GM19035 (cell line): ENCODE measurements at regions not wholly inside any gene's neighbourhood (a gene's known extent, or its start where the extent isn't known, plus 50 kb on each side); places are given as distances from the start of the nearest gene placed in this dataset.

Experiments used
- ATAC-seq: cut with Tn5 transposase; IDR thresholded peaks from one replicate; pipeline ENCODE4 v1.9.1; 2021; ENCODE audit not compliant: unreplicated experiment

GRCh38 chr9:129349665-129349947 lies 171.5 kb upstream of the IER5L start:
- no peak for ATAC-seq

GRCh38 chr9:129348890-129349664 lies 171.0 kb upstream of the IER5L start:
- no peak for ATAC-seq

DNA sequence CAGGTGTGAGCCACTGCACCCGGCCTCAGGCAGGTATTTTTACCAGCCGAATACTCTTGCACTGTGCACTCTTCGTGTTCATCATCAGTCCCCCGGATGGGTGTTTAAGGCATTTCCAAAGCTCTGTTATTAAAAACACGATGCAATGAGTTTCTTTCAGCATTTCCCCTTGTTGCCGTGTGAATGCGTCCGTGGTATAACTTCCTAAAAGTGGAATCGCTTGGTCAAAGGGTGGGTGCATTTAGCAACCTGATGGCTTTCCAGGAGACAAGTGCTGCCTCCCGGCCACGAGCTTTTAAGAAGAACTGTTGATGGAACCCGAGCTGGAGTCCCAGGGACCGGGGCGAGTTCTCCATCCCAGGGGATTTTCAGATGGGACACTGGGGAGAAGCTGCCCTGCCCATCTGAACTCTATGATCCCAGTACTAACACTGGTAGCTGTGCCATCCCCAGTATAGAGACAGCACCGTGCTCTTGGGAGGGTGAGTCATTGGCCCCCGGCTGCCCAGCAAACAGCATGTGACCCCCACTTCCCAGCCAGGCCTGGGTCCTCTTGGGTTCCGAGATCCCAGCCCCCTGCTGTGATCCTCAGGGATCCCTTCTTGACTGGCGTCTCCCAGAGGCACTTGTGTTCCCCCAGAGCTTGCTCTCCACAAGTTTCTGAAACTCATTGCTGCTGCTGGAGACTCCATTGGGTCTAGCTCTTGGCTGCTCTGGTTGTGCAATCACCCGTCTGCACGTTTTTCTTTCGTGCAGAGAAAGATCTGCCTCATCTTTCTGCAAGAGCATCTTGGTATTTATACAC lies 169.5 kb upstream of the IER5L start:
- ATAC-seq: no peak

- ATAC-seq: no peak
Measured at GRCh38 chr9:129346046-129346445, 168.0 kb upstream of the IER5L start.

DNA sequence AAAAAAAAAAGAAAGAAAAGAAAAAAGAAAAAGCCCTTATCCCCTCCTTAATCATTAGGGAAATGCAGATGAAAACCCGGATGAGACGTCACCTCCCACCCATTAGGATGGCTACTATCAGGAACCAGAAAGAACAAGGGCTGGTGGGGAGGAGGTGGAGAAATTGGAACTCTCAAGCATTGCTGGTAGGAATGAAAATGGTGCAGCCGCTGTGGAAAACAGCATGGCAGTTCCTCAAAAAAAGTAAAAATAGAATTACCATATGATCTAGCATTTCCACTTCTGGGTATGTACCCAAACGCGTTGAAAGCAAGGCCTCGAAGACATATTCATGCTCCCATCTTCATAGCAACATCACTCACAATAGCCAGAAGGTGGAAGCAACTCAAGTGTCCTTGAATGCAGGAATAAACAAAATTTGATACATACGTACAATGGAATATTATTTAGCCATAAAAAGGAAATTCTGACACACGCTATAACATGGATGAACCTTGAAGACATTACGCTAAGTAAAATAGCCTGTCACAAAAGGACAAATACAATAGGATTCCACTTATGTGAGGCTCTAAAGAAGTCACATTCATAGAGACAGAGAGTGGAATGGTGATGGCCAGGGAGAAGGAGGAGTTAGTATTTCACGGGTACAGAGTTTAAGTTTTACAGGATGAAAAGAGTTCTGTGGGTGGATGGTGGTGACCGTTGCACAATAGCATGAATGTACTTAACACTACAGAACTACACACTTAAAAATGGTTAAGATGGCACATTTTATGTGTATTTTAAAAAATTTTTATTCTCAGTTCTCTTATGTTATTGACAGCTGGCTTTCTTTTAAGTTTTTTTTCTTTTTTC lies 166.8 kb upstream of the IER5L start:
- ATAC-seq: no peak

GRCh38 chr9:129343424-129344375 lies 165.6 kb upstream of the IER5L start:
- ATAC-seq: no peak

GRCh38 chr9:129342591-129343423 lies 164.7 kb upstream of the IER5L start:
- no peak for ATAC-seq

- ATAC-seq: no peak
Measured at GRCh38 chr9:129341987-129342348, 163.9 kb upstream of the IER5L start.

- no peak for ATAC-seq
Measured at GRCh38 chr9:129341171-129341986, 163.3 kb upstream of the IER5L start.

- no peak for ATAC-seq
Measured at GRCh38 chr9:129340427-129341170, 162.5 kb upstream of the IER5L start.

DNA sequence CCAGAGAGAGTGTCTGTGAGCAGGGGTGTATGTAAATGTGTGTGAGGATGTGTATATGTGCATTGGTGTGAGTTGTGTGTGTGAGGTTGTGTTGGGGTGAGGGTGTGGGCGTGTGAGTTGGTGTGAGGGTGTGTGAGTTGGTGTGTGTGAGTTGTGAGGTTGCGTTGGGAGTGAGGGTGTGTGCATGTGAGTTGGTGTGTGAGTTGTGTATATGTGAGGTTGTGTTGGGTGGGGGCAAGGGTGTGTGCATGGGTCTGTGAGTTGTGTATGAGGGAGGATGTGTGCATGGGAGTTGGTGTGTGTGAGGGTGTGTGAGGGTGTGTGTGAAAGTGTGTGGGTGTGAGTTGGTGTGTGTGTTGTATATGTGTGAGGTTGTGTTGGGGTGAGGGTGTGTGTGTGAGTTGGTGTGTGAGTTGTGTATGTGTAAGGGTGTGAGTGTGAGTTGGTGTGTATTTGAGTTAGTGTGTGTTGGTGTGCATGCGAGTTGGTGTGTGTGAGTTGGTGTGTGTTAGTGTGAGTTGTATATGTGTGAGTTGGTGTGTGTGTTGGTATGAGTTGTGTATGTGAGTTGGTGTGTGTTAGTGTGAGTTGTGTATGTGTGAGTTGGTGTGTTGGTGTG lies 161.6 kb upstream of the IER5L start:
- no peak for ATAC-seq

DNA sequence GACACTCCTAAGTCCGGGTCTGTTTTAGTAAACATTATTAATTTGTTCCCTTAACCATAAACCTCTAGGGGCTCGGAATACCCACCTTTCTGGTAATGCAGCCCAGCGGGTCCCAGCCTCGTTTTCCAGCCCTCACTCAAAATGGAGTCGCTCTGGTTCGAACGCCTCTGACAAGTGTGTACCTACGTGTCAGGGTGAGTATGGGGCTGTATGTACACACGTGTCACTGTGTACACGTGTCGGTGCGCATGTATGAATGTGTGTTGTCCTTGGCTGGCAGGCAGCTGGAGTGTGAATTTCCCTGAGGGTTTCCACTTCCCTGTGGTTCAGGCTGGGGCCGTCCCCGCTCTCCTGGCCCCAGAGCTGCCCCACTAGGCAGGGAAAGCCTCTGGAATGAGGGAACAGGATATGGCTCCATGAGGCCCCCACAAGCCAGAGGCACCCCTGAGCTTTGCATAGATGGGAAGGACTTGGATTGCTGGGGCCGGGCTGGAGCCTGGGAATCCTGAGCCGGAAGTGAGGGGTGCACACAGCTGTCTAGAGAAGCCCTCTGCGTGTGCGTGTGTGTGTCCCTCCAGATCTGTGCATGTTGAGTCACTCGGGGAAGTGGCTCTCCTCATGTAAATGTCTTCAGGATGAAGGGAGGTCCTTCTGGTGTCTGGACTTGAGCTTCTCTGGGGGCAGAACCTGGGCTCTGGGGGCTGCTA lies 160.8 kb upstream of the IER5L start:
- ATAC-seq: no peak

DNA sequence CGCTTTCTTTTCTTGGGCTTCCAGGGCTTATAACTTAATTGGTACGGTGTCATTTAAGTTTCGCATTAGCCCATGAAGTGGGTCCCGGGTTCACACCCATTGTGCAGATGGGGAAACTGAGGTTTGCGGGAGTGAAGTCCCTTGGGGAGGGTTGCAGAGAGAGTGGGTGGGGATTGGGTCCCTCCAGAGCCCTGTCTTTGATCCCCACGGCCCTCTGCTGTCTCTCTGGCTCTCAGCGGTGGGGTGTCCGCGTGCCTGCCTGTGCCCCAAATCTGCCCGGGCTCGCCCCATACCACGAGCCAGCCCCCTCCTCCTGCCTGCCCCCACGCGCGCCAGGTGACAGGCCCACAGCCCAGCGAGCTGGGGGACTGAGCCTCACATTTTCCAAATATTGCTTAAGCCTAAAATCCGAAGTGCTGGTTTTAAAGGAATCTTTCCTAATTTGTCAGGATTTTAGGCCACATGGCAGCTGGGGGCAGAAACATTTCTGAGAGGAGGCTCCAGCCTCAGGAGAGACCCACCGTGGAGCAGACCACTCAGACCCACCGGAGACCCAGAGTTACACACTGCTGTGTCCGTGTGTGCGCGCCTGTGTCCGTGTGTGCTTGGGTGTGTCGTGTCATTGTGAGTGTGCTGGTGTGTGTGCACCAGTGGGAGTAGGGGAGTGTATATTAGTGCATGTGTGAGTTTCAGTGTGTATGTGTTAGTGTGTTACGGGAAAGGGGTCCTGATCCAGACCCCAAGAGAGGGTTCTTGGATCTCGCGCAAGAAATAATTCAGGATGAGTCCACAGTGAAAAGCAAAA lies 159.5 kb upstream of the IER5L start:
- ATAC-seq: no peak

- ATAC-seq: no peak
Measured at GRCh38 chr9:129336601-129337331, 158.7 kb upstream of the IER5L start.

GRCh38 chr9:129336130-129336528 lies 158.1 kb upstream of the IER5L start:
- no peak for ATAC-seq
